ENCODE measurements at regions not wholly inside any gene's neighbourhood (a gene's known extent, or its start where the extent isn't known, plus 50 kb on each side); places are given as distances from the start of the nearest gene placed in this dataset.

DNA sequence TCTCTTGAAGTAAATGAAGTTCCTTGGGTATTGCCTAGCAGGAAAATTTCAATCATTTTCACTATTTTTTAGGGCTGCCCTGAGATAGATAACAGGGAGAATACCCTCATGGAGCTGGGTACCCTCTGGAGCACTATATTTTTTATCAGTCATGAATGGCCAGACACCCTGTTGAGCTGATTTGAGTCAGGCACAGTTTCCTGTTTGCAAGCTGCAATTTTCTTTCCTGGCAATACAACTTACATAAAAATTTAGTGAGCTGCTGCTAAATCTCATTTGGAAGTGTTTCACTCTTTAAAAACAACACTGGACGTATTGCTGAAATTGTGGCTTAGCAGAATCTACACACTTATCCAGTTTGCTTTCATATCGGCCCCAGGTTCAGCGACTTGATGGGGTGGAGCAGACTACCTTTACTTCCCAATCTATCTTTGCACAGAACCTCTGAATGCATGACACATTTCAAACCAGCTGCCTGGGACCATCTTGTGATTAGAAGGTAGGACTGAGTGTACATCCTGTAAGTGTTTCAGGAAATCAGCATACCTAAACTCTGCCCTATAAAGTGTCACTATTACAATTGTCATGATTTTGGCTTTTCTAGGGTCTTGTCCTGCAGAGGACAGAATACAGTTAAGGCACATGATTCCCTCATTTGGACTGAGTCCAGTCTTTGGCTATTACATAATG, 125.7 kb upstream of the FAM3C start:
- Histone ChIP-seq H2AK5ac (ENCODE audit: low read depth, low read length) (no peak overlapping the region), H4K5ac (ENCODE audit: low read depth, low read length) (no peak overlapping the region), H3K4ac (ENCODE audit: low read depth, low read length) (no peak overlapping the region), H2AK9ac (replicated peaks; ENCODE audit: low read depth, low read length, poor library complexity) (no peak overlapping the region), H3K23ac (ENCODE audit: low read depth, low read length) (no peak overlapping the region), H3K4me2 (ENCODE audit: low read depth, low read length) (no peak overlapping the region), H4K91ac (ENCODE audit: insufficient read depth, low read depth, low read length) (no peak overlapping the region), H3K56ac (ENCODE audit: extremely low read depth, insufficient read depth, low read length) (no peak overlapping the region), H3K9ac (ENCODE audit: low read depth, low read length) (no peak overlapping the region), H4K8ac (ENCODE audit: low read depth in 2 of 2, low read length in 2 of 2) (no peak overlapping the region), H2BK15ac (ENCODE audit: low read depth, low read length) (no peak overlapping the region), H3K4me3 (ENCODE audit: insufficient read depth, low read depth, low read length) (no peak overlapping the region), H3K79me1 (ENCODE audit: low read depth in 1 of 2, low read length in 2 of 2) (no peaks in the 10 kb centered on the region), H3K27ac (ENCODE audit: insufficient read depth, low read length) (no peak overlapping the region), H3K27me3 (ENCODE audit: control insufficient read depth, insufficient read depth, low read length) (peaks cover 7% of the 10 kb centered on the region; the same call in 1 of the 2 replicates), H3K9me1 (ENCODE audit: insufficient read depth, low read length) (no peaks in the 10 kb centered on the region), H3K14ac (replicated peaks; ENCODE audit: low read depth, low read length) (no peak overlapping the region), H2AFZ (replicated peaks; ENCODE audit: low read length, poor library complexity) (no peak overlapping the region), H2BK120ac (ENCODE audit: low read depth, low read length) (no peak overlapping the region), H4K20me1 (ENCODE audit: insufficient read depth, low read length) (no peaks in the 10 kb centered on the region), H3K9me3 (ENCODE audit: control insufficient read depth, insufficient read depth, low read length) (no peaks in the 10 kb centered on the region), H3K4me1 (ENCODE audit: control insufficient read depth, insufficient read depth, low read length) (0 out of 2 replicates have a peak, but pooled peaks cover 1% of the 10 kb centered on the region), H2BK20ac (ENCODE audit: low read depth, low read length) (no peak overlapping the region), H2BK5ac (ENCODE audit: low read depth, low read length, poor library complexity, severe bottlenecking) (no peak overlapping the region), H3K36me3 (ENCODE audit: control insufficient read depth, insufficient read depth, low read length) (no peaks in the 10 kb centered on the region), H3K18ac (ENCODE audit: low read depth, low read length) (no peak overlapping the region)
- DNase-seq (no peak), ATAC-seq (ENCODE audit: low read depth) (no peak)
- TF ChIP-seq RCOR1 (IDR thresholded peaks at IDR 0.05; ENCODE audit: insufficient replicate concordance, low read length) (no peak), CEBPB (IDR thresholded peaks at IDR 0.05; ENCODE audit: low read depth, low read length) (no peak), ELK1 (IDR thresholded peaks at IDR 0.05; ENCODE audit: borderline replicate concordance, low read depth, low read length) (no peak), MAZ (IDR thresholded peaks at IDR 0.05; ENCODE audit: borderline replicate concordance, low read depth, low read length) (no peak), USF2 (IDR thresholded peaks at IDR 0.05; ENCODE audit: low read depth, low read length) (no peak), CHD1 (IDR thresholded peaks at IDR 0.05; ENCODE audit: low read depth, low read length) (no peak), FOS (IDR thresholded peaks at IDR 0.05; ENCODE audit: low read depth, low read length) (no peak), NFE2L2 (IDR thresholded peaks at IDR 0.05; ENCODE audit: low read depth, low read length) (no peak), MAFK (IDR thresholded peaks at IDR 0.05; ENCODE audit: low read depth, low read length) (no peak), SMC3 (IDR thresholded peaks at IDR 0.05; ENCODE audit: low read depth, low read length) (no peak), MXI1 (IDR thresholded peaks at IDR 0.05; ENCODE audit: borderline replicate concordance, low read depth, low read length) (no peak), RAD21 (IDR thresholded peaks at IDR 0.05; ENCODE audit: low read length) (no peak), BHLHE40 (IDR thresholded peaks at IDR 0.05; ENCODE audit: low read depth, low read length) (no peak), RFX5 (IDR thresholded peaks at IDR 0.05; ENCODE audit: low read depth, low read length) (no peak), POLR2A (IDR thresholded peaks at IDR 0.05; ENCODE audit: low read depth, low read length) (no peak)
- TF ChIP-seq, protein P1, sequence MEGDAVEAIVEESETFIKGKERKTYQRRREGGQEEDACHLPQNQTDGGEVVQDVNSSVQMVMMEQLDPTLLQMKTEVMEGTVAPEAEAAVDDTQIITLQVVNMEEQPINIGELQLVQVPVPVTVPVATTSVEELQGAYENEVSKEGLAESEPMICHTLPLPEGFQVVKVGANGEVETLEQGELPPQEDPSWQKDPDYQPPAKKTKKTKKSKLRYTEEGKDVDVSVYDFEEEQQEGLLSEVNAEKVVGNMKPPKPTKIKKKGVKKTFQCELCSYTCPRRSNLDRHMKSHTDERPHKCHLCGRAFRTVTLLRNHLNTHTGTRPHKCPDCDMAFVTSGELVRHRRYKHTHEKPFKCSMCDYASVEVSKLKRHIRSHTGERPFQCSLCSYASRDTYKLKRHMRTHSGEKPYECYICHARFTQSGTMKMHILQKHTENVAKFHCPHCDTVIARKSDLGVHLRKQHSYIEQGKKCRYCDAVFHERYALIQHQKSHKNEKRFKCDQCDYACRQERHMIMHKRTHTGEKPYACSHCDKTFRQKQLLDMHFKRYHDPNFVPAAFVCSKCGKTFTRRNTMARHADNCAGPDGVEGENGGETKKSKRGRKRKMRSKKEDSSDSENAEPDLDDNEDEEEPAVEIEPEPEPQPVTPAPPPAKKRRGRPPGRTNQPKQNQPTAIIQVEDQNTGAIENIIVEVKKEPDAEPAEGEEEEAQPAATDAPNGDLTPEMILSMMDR (conservative IDR thresholded peaks at IDR 0.05; ENCODE audit: low read depth, low read length) = no peak
- ChIA-PET CTCF (no interaction called here), POLR2A (ENCODE audit: unreplicated experiment) (no interaction called here)
- WGBS, 2 experiments (ENCODE audit: extremely low coverage in 2 of 2, insufficient read length in 1 of 2) = no CpG with 5 or more reads among the region's 3 CpGs
- dilution Hi-C loops (cut with HindIII; ENCODE audit: low sequenced_read_pairs, unreplicated experiment) = no loop called here
- intact Hi-C loops (cut with micrococcal nuclease) = no loop called here
- BruUV-seq (replicated peaks) = no TSS peak
- in situ Hi-C loops (cut with MboI; ENCODE audit: low sequenced_read_pairs) = no loop called here

Data from IMR-90 (cell line).